Neuron (in vitro differentiated cells): ENCODE measurements at regions not wholly inside any gene's neighbourhood (a gene's known extent, or its start where the extent isn't known, plus 50 kb on each side); places are given as distances from the start of the nearest gene placed in this dataset.

Source experiments
- H2AFZ ChIP-seq: one replicate; pipeline ENCODE4 v1.6.1; 2013; ENCODE audit warnings: low read depth, mild to moderate bottlenecking, inconsistent platforms, low read length, moderate library complexity
- H3K27me3 ChIP-seq: one replicate; pipeline ENCODE4 v1.6.1; 2013; ENCODE audit warnings: low read length; ENCODE audit not compliant: insufficient read depth
- H3K36me3 ChIP-seq: one replicate; pipeline ENCODE4 v1.6.1; 2013; ENCODE audit warnings: low read length; ENCODE audit not compliant: insufficient read depth
- H3K4me1 ChIP-seq: one replicate; pipeline ENCODE4 v1.6.1; 2013; ENCODE audit warnings: low read length; ENCODE audit not compliant: insufficient read depth
- H3K4me3 ChIP-seq: 2 replicates; pipeline ENCODE4 v1.5.1; 2013; ENCODE audit warnings: mild to moderate bottlenecking, low read length, moderate library complexity
- H3K9me3 ChIP-seq: one replicate; pipeline ENCODE4 v1.6.1; 2013; ENCODE audit warnings: low read length

DNA sequence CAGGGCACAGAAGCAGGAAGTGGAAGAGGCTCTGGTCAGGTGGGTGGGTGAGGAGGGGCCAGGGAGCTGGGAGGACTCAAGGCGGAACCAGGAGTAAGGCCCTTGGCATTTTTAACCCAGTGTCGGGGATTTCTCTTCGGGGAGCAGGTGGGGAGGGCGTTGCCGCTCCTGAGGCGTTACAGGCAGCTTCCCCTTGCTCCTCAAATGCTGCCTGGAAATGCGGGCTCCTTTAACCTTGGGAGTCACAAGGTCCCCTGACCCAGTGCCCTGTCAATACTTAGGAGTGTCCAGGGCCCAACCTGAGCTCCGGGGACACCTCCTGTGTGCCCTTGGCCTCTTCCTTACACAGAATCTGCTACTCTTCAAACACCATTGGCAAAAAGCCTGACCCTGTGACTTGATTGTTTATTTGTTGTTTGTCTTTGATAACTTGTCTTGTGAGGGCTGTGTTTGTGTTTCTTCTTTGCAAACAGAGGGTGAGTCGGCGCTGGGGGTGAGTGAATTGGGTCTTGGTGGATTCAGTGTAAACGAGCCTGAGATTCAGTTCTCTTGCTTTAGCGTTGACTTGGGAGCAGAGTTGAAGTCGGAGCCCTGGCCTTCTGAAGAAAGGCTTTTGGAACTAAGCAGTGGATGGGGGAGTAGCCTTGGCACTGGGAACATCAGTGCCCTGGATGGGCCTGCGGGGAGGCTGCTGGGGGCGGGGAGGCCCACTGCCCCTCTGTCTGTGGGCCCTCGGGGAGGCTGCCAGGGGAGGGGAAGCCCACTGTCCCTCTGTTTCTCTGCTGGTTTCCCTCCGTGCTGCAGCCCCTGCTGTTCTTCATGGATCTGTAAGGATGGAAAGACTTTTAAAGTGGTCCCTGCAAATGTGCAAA lies 300.7 kb upstream of the IRX4 start:
- Histone ChIP-seq H3K9me3 (no peaks in the 10 kb centered on the region), H3K36me3 (no peaks in the 10 kb centered on the region), H3K4me3 (no peak overlapping the region), H3K27me3 (no peaks in the 10 kb centered on the region), H3K4me1 (no peaks in the 10 kb centered on the region), H2AFZ (no peak overlapping the region)

- no peaks in the 10 kb centered on the region for H3K36me3 ChIP-seq
- H2AFZ ChIP-seq: no peak overlapping the region
- H3K4me1 ChIP-seq: no peaks in the 10 kb centered on the region
- no peaks in the 10 kb centered on the region for H3K27me3 ChIP-seq
- H3K9me3 ChIP-seq: no peaks in the 10 kb centered on the region
- no peak overlapping the region for H3K4me3 ChIP-seq
These were observed 299.3 kb upstream of the IRX4 start for GRCh38 chr5:2182020-2182419.

GRCh38 chr5:2181557-2181956 lies 298.8 kb upstream of the IRX4 start:
- Histone ChIP-seq H2AFZ (no peak overlapping the region), H3K9me3 (no peaks in the 10 kb centered on the region), H3K36me3 (no peaks in the 10 kb centered on the region), H3K4me1 (no peaks in the 10 kb centered on the region), H3K27me3 (no peaks in the 10 kb centered on the region), H3K4me3 (no peak overlapping the region)

GRCh38 chr5:2181149-2181548 lies 298.4 kb upstream of the IRX4 start:
- H3K36me3 ChIP-seq: no peaks in the 10 kb centered on the region
- H3K4me3 ChIP-seq: no peak overlapping the region
- H3K27me3 ChIP-seq: no peaks in the 10 kb centered on the region
- H3K9me3 ChIP-seq: no peaks in the 10 kb centered on the region
- no peaks in the 10 kb centered on the region for H3K4me1 ChIP-seq
- no peak overlapping the region for H2AFZ ChIP-seq

- H3K27me3 ChIP-seq: no peaks in the 10 kb centered on the region
- H3K4me3 ChIP-seq: no peak overlapping the region
- H3K4me1 ChIP-seq: no peaks in the 10 kb centered on the region
- H3K36me3 ChIP-seq: no peaks in the 10 kb centered on the region
- H3K9me3 ChIP-seq: no peaks in the 10 kb centered on the region
- no peak overlapping the region for H2AFZ ChIP-seq
These were observed 297.7 kb upstream of the IRX4 start for GRCh38 chr5:2180456-2180855.

GRCh38 chr5:2179861-2180260 lies 297.1 kb upstream of the IRX4 start:
- H3K4me1 ChIP-seq: no peaks in the 10 kb centered on the region
- no peaks in the 10 kb centered on the region for H3K27me3 ChIP-seq
- no peaks in the 10 kb centered on the region for H3K9me3 ChIP-seq

GRCh38 chr5:2178528-2178927 lies 295.8 kb upstream of the IRX4 start:
- H3K9me3 ChIP-seq: no peaks in the 10 kb centered on the region
- H3K4me3 ChIP-seq: no peak overlapping the region
- H3K4me1 ChIP-seq: no peaks in the 10 kb centered on the region
- no peak overlapping the region for H2AFZ ChIP-seq
- H3K36me3 ChIP-seq: no peaks in the 10 kb centered on the region
- H3K27me3 ChIP-seq: no peaks in the 10 kb centered on the region

More at GRCh38 chr5:2179861-2180260, 297.1 kb upstream of the IRX4 start:
- Histone ChIP-seq H3K36me3 (no peaks in the 10 kb centered on the region), H3K4me3 (no peak overlapping the region), H2AFZ (no peak overlapping the region)

DNA sequence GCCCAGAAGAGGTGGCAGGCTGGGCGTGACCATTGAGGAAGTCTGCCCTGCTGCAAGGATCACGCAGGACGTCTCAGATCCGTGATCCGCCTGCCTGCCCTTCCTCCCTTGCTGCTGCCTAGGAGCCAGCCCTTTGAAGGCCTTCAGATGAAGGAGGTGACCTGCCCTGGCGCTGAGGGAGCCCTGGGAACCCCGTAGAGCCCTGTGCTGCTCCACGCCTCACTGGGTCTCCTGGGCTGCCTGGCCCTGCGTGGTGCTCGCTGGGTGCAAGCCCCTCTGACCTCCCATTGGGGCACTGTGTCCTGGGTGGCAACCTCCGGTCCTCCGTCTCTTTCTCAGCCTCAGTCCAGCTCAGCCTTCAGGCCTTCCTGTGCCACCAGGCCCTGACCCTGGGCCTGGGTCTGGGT lies 295.3 kb upstream of the IRX4 start:
- Histone ChIP-seq H3K27me3 (no peaks in the 10 kb centered on the region), H3K9me3 (no peaks in the 10 kb centered on the region), H3K4me3 (no peak overlapping the region), H3K4me1 (no peaks in the 10 kb centered on the region), H3K36me3 (no peaks in the 10 kb centered on the region), H2AFZ (no peak overlapping the region)

DNA sequence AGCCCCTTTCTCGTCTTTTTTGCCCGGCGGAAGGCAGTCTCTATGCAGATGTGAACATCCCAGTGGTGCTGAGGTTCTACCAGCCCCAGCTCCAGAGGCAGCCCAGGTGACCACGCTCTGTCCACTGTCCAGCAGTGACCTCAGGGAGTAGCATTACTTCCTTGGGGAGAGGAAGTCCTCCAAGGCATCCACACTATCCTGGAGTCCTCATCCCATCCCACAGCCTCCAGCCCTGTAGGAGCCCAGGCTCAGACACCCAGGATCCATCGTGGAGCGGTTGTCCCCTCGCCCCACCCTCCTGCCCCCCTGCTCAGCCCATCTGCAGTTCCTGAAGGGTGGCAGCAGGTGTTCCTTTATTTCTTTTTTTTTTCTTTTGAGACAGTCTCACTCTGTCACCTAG lies 294.5 kb upstream of the IRX4 start:
- H3K4me1 ChIP-seq: peaks cover 2% of the 10 kb centered on the region

DNA sequence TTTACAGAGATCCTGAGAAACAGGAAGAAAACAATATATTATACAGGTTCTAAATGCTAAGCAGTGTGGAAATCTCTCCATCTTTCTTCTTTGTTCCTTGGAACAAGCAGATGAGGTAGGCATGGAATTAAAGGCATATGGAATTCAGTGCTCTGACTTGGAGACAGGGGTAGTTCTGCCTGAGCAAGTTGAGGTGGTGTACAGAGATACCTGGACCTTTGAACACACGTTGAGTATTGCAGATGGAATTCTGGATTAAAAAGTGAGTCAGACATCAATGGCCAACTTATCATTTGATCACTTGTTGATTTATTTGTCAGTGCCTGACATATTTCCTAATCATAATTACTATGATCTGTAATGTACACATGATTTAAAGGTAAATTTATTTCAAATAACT lies 293.9 kb upstream of the IRX4 start:
- H3K36me3 ChIP-seq: no peaks in the 10 kb centered on the region
- H2AFZ ChIP-seq: no peak overlapping the region
- no peak overlapping the region for H3K4me3 ChIP-seq
- H3K27me3 ChIP-seq: no peaks in the 10 kb centered on the region
- peaks cover 2% of the 10 kb centered on the region for H3K4me1 ChIP-seq
- H3K9me3 ChIP-seq: no peaks in the 10 kb centered on the region

More for the DNA sequence above, 294.5 kb upstream of the IRX4 start:
- H3K9me3 ChIP-seq: no peaks in the 10 kb centered on the region
- no peaks in the 10 kb centered on the region for H3K36me3 ChIP-seq
- no peak overlapping the region for H3K4me3 ChIP-seq
- no peak overlapping the region for H2AFZ ChIP-seq
- no peaks in the 10 kb centered on the region for H3K27me3 ChIP-seq

DNA sequence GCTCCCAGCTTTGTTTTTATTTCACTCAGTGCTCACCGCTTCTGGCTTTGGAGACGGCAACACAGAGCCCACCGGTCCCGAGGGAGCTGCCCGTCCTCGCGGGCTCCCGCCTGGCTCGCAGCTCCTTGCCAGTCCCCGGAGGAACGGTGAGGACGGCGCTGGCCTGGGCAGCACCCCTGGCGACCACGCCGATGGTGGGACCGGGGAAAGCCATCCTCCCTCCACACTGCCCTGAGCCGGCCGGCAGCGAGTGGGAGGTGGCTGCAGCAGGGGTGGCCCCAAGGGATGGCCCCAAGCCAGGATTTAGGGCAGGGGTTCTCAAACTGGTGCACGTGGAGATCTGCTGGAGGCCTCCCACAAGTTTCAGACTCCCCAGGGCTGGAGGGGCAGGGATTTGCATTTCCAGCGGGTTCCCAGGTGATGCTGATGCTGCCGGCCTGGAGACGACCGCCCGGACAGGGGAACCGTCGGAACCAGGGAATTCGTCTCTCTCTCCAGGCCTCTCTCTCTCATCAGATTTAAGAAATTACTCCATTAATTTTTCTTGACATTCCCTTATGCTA lies 293.2 kb upstream of the IRX4 start:
- Histone ChIP-seq H3K4me3 (no peak overlapping the region), H3K27me3 (no peaks in the 10 kb centered on the region), H3K4me1 (peaks cover 6% of the 10 kb centered on the region), H3K9me3 (no peaks in the 10 kb centered on the region), H2AFZ (no peak overlapping the region), H3K36me3 (no peaks in the 10 kb centered on the region)

GRCh38 chr5:2175041-2175440 lies 292.3 kb upstream of the IRX4 start:
- Histone ChIP-seq H3K36me3 (no peaks in the 10 kb centered on the region), H2AFZ (no peak overlapping the region), H3K27me3 (no peaks in the 10 kb centered on the region), H3K9me3 (no peaks in the 10 kb centered on the region), H3K4me1 (peaks cover 8% of the 10 kb centered on the region), H3K4me3 (no peak overlapping the region)

GRCh38 chr5:2174538-2174937 lies 291.8 kb upstream of the IRX4 start:
- no peak overlapping the region for H2AFZ ChIP-seq
- H3K4me3 ChIP-seq: no peak overlapping the region
- peaks cover 8% of the 10 kb centered on the region for H3K4me1 ChIP-seq
- H3K9me3 ChIP-seq: no peaks in the 10 kb centered on the region
- H3K36me3 ChIP-seq: no peaks in the 10 kb centered on the region
- no peaks in the 10 kb centered on the region for H3K27me3 ChIP-seq
